ENCODE measurements at regions not wholly inside any gene's neighbourhood (a gene's known extent, or its start where the extent isn't known, plus 50 kb on each side); places are given as distances from the start of the nearest gene placed in this dataset.
"Not testable (repeated sequence)": the region's sequence is repeated elsewhere in the genome, so short reads cannot be mapped to it uniquely, and the experiment has no call there.

GRCh38 chr20:30569867-30570266, 687.6 kb upstream of the DEFB115 start:
- not testable (repeated sequence) for DNase-seq

GRCh38 chr20:30570622-30571021, 686.8 kb upstream of the DEFB115 start:
- not testable (repeated sequence) for DNase-seq

GRCh38 chr20:30574337-30574736, 683.1 kb upstream of the DEFB115 start:
- not testable (repeated sequence) for DNase-seq

GRCh38 chr20:30579069-30579468, 678.4 kb upstream of the DEFB115 start:
- DNase-seq: not testable (repeated sequence)

GRCh38 chr20:30579824-30580438, 677.5 kb upstream of the DEFB115 start:
- DNase-seq: not testable (repeated sequence)

- not testable (repeated sequence) for DNase-seq
Observed at GRCh38 chr20:30581839-30582238, 675.6 kb upstream of the DEFB115 start.

GRCh38 chr20:30584403-30584802, 673.1 kb upstream of the DEFB115 start:
- DNase-seq: not testable (repeated sequence)

- not testable (repeated sequence) for DNase-seq
Observed at GRCh38 chr20:30585244-30585796, 672.1 kb upstream of the DEFB115 start.

- DNase-seq: not testable (repeated sequence)
Observed at GRCh38 chr20:30586178-30586577, 671.3 kb upstream of the DEFB115 start.

GRCh38 chr20:30593572-30593971, 663.9 kb upstream of the DEFB115 start:
- no peak for DNase-seq
- TF ChIP-seq POLR2A (IDR thresholded peaks at IDR 0.05; ENCODE audit: low read length) (no peak), GATA1 (IDR thresholded peaks at IDR 0.05; ENCODE audit: low read depth, low read length) (no peak)

GRCh38 chr20:30594112-30594511, 663.4 kb upstream of the DEFB115 start:
- TF ChIP-seq POLR2A (IDR thresholded peaks at IDR 0.05; ENCODE audit: low read length): no peak
- no peak for TF ChIP-seq GATA1 (IDR thresholded peaks at IDR 0.05; ENCODE audit: low read depth, low read length)
- no peak for DNase-seq

- TF ChIP-seq GATA1 (IDR thresholded peaks at IDR 0.05; ENCODE audit: low read depth, low read length): no peak
- TF ChIP-seq POLR2A (IDR thresholded peaks at IDR 0.05; ENCODE audit: low read length): no peak
- no peak for DNase-seq
Observed at GRCh38 chr20:30595698-30596097, 661.8 kb upstream of the DEFB115 start.

- DNase-seq: not testable (repeated sequence)
Observed at GRCh38 chr20:30597429-30597828, 660.0 kb upstream of the DEFB115 start.

- no peak for DNase-seq
- TF ChIP-seq GATA1 (IDR thresholded peaks at IDR 0.05; ENCODE audit: low read depth, low read length) (no peak), POLR2A (IDR thresholded peaks at IDR 0.05; ENCODE audit: low read length) (no peak)
Observed at GRCh38 chr20:30598460-30599230, 658.8 kb upstream of the DEFB115 start.

- TF ChIP-seq POLR2A (IDR thresholded peaks at IDR 0.05; ENCODE audit: low read length) (no peak), GATA1 (IDR thresholded peaks at IDR 0.05; ENCODE audit: low read depth, low read length) (no peak)
Observed at GRCh38 chr20:30599990-30600389, 657.5 kb upstream of the DEFB115 start.

GRCh38 chr20:30601974-30602373, 655.5 kb upstream of the DEFB115 start:
- no peak for DNase-seq
- TF ChIP-seq GATA1 (IDR thresholded peaks at IDR 0.05; ENCODE audit: low read depth, low read length) (no peak), POLR2A (IDR thresholded peaks at IDR 0.05; ENCODE audit: low read length) (no peak)

More at GRCh38 chr20:30599990-30600389, 657.5 kb upstream of the DEFB115 start:
- no peak for DNase-seq

Data from erythroblast (primary cell).